K562 (cell line): ENCODE measurements at regions not wholly inside any gene's neighbourhood (a gene's known extent, or its start where the extent isn't known, plus 50 kb on each side); places are given as distances from the start of the nearest gene placed in this dataset.

Source experiments
- ATAC-seq: fragments of 200-7000 bp; cut with Tn5 transposase; 3 replicates; pipeline ENCODE4 v1.9.1; 2020; ENCODE audit warnings: moderate library complexity
- BruUV-seq: library from RNA; stranded (reverse); fragments of 400-500 nt; replicated peaks from 2 replicates; lab custom pipeline; 2021; lab: Mats Ljungman, UMichigan
- CTCF ChIA-PET: fragments of 300-600 bp; formaldehyde crosslinking; extraction: SDS; loops from one replicate; lab custom pipeline; 2021; ENCODE audit warnings: low intra/inter-chr PET ratio; lab: Yijun Ruan, JAX
- POLR2A ChIA-PET: fragments of 300-600, 350-650 bp; sonication (Branson Sonifier 250); formaldehyde crosslinking; extraction: SDS; loops from one replicate; lab custom pipeline; 2021; ENCODE audit warnings: antibody characterized with exemption, inconsistent platforms; lab: Yijun Ruan, JAX
- DNase-seq, 4 experiments: peaks; one replicate each; pipeline versions ENCODE4 v3.0.0 to v3.0.0-alpha.2; 2011 to 2018; ENCODE audit warnings: low spot score in 3 of 4, mixed read lengths in 3 of 4; ENCODE audit errors: extremely low read depth in 1 of 4
- FAIRE-seq: peaks from 2 replicates; lab custom pipeline; 2011; peaks lifted over from hg19 to GRCh38; lab: Jason Lieb, UNC
- H2AFZ ChIP-seq: 2 replicates; pipeline ENCODE4 v1.6.0; 2011; ENCODE audit warnings: low read depth, low read length, control low read depth, inconsistent platforms
- H3K27ac ChIP-seq: fragments of 200-600 bp; 3 replicates; pipeline ENCODE4 v1.8.0; 2011; ENCODE audit warnings: low read depth, mild to moderate bottlenecking, control low read depth, inconsistent platforms, low read length, moderate library complexity, mixed read lengths; ENCODE audit errors: extremely low read depth
- H3K27me3 ChIP-seq, 2 experiments: fragments of 300-600 bp in 1 of 2; 2 replicates in 1 of 2; 3 replicates in 1 of 2; pipeline versions ENCODE4 v1.6.0 to v1.8.0; 2011; ENCODE audit warnings: inconsistent platforms in 2 of 2, low read length in 2 of 2, mild to moderate bottlenecking in 1 of 2, mixed read lengths in 1 of 2, moderate library complexity in 1 of 2; ENCODE audit not compliant: control insufficient read depth in 2 of 2, insufficient read depth in 2 of 2
- H3K36me3 ChIP-seq: fragments of 300-600 bp; 3 replicates; pipeline ENCODE4 v1.8.0; 2011; ENCODE audit warnings: mild to moderate bottlenecking, low read length, inconsistent platforms; ENCODE audit not compliant: control insufficient read depth, insufficient read depth
- H3K4me1 ChIP-seq, 2 experiments: fragments of 200-600 bp in 1 of 2; replicated peaks in 1 of 2; 2 replicates in 1 of 2; 3 replicates in 1 of 2; pipeline versions ENCODE4 v1.5.1 to v1.8.0; 2011; ENCODE audit warnings: inconsistent platforms in 2 of 2, low read length in 2 of 2, mild to moderate bottlenecking in 1 of 2, mixed read lengths in 1 of 2, moderate library complexity in 1 of 2; ENCODE audit not compliant: control insufficient read depth in 2 of 2, insufficient read depth in 2 of 2
- H3K4me2 ChIP-seq: 2 replicates; pipeline ENCODE4 v1.6.1; 2011; ENCODE audit warnings: low read length, control low read depth, inconsistent platforms, mixed read lengths; ENCODE audit not compliant: insufficient read depth
- H3K4me3 ChIP-seq: fragments of 200-600 bp; sonication (generic), shearing (Covaris generic); 2 replicates; pipeline ENCODE4 v1.5.1; 2016; ENCODE audit warnings: control low read depth, inconsistent platforms
- H3K79me2 ChIP-seq: fragments of 200-600 bp; 3 replicates; pipeline ENCODE4 v1.8.0; 2011; ENCODE audit warnings: low read length, inconsistent platforms; ENCODE audit not compliant: control insufficient read depth, insufficient read depth
- H3K9ac ChIP-seq, 2 experiments: 2 replicates each; pipeline versions ENCODE4 v1.6.0 to v1.6.1; 2011; ENCODE audit warnings: low read depth in 2 of 2, low read length in 2 of 2, control low read depth in 1 of 2, inconsistent platforms in 1 of 2, mild to moderate bottlenecking in 1 of 2, mixed read lengths in 1 of 2; ENCODE audit not compliant: insufficient read depth in 1 of 2
- H3K9me1 ChIP-seq: one replicate; pipeline ENCODE4 v1.6.0; 2011; ENCODE audit warnings: inconsistent platforms, mild to moderate bottlenecking, low read length, moderate library complexity; ENCODE audit not compliant: control insufficient read depth, insufficient read depth
- H3K9me3 ChIP-seq: replicated peaks from 2 replicates; pipeline ENCODE4 v1.5.1; 2011; ENCODE audit warnings: low read depth, low read length, inconsistent platforms; ENCODE audit not compliant: control insufficient read depth, insufficient read depth
- H4K20me1 ChIP-seq: replicated peaks from 2 replicates; pipeline ENCODE4 v1.6.1; 2011; ENCODE audit warnings: low read length, inconsistent platforms, mixed read lengths; ENCODE audit not compliant: control insufficient read depth, insufficient read depth
- BRF2 ChIP-seq: IDR thresholded peaks from 3 replicates; pipeline ENCODE4 v1.6.1; 2011; ENCODE audit warnings: borderline replicate concordance, mild to moderate bottlenecking; ENCODE audit not compliant: insufficient read length, insufficient read depth
- FIP1L1 ChIP-seq: fragments of 200-400 bp; formaldehyde crosslinking; IDR thresholded peaks from 2 replicates; pipeline ENCODE4 v1.6.1; 2018; ENCODE audit warnings: mild to moderate bottlenecking, low read depth, low read length; ENCODE audit not compliant: poor library complexity, severe bottlenecking
- FOSL1 ChIP-seq: fragments of 200-800 bp; sonication (Bioruptor generic); conservative IDR thresholded peaks from 2 replicates; pipeline ENCODE4 v1.6.1; 2016; ENCODE audit warnings: missing genetic modification characterization, missing compliant biosample characterization
- ILF3 ChIP-seq: fragments of 450-650 bp; IDR thresholded peaks from 2 replicates; pipeline ENCODE4 v1.6.1; 2018; ENCODE audit warnings: antibody characterized with exemption, mild to moderate bottlenecking, moderate library complexity, borderline replicate concordance
- PHF21A ChIP-seq: fragments of 450-650 bp; IDR thresholded peaks from 2 replicates; pipeline ENCODE4 v1.6.1; 2017; ENCODE audit warnings: low read depth, borderline replicate concordance
- POLR2AphosphoS5 ChIP-seq: IDR thresholded peaks from 2 replicates; pipeline ENCODE4 v1.6.1; 2011; ENCODE audit warnings: mild to moderate bottlenecking, low read depth, low read length, moderate library complexity; ENCODE audit not compliant: control insufficient read depth, insufficient read depth
- TAF15 ChIP-seq: fragments of 200-400 bp; formaldehyde crosslinking; IDR thresholded peaks from 2 replicates; pipeline ENCODE4 v1.6.1; 2017; ENCODE audit warnings: mild to moderate bottlenecking, low read depth, low read length, moderate library complexity
- TCF3 ChIP-seq: sonication (generic); formaldehyde crosslinking; IDR thresholded peaks from 2 replicates; pipeline ENCODE4 v1.4.0; 2020; ENCODE audit warnings: mild to moderate bottlenecking, missing genetic modification reagents
- TEAD1 ChIP-seq, 2 experiments: fragments of 450-650 bp in 1 of 2; sonication (generic) in 1 of 2; formaldehyde crosslinking; IDR thresholded peaks; 2 replicates each; pipeline versions ENCODE4 v1.4.0 to v1.8.0; 2020 to 2022; ENCODE audit warnings: mild to moderate bottlenecking in 2 of 2, missing genetic modification reagents in 1 of 2
- TGIF2 ChIP-seq: sonication (generic); formaldehyde crosslinking; IDR thresholded peaks from 2 replicates; pipeline ENCODE4 v1.8.1; 2022; ENCODE audit warnings: mild to moderate bottlenecking, missing genetic modification reagents, moderate library complexity
- ZNF143 ChIP-seq: sonication (generic); formaldehyde crosslinking; IDR thresholded peaks from 2 replicates; pipeline ENCODE4 v1.9.0; 2022; ENCODE audit warnings: mild to moderate bottlenecking, missing genetic modification reagents
- WGBS: fragments of 100-300 bp; shearing (Covaris generic); methylation state at CpG from one replicate; pipeline ENCODE4 v1.1.6; 2016; ENCODE audit warnings: low coverage, mixed read lengths; ENCODE audit not compliant: insufficient coverage; ENCODE audit errors: missing lambda C conversion rate; 5-methylcytosine and 5-hydroxymethylcytosine counted together
- in situ Hi-C: fragments of 300-500 bp; cut with MboI; formaldehyde crosslinking; loops from 4 replicates; pipeline ENCODE4 v1.15.0; 2018; ENCODE audit warnings: inconsistent platforms, mixed read lengths
- intact Hi-C: fragments of 100-400 bp; cut with micrococcal nuclease; formaldehyde crosslinking; loops from 2 replicates; pipeline ENCODE4 v1.14.2; 2022

- Histone ChIP-seq H3K4me3 (no peak overlapping the region), H3K36me3 (no peaks in the 10 kb centered on the region), H3K9me3 (no peaks in the 10 kb centered on the region), H3K4me2 (no peak overlapping the region)
- POLR2A ChIA-PET: no interaction called here
- in situ Hi-C loops: no loop called here
- intact Hi-C loops: no loop called here
- TF ChIP-seq TGIF2: no peak
- no peak for TF ChIP-seq TCF3 (CRISPR knock-in tag)
- no peak for TF ChIP-seq BRF2
- TF ChIP-seq TEAD1 (CRISPR knock-in tag; IDR thresholded peaks at IDR 0.05): no peak
- TF ChIP-seq FOSL1 (tag): no peak
- TF ChIP-seq PHF21A: no peak
- TF ChIP-seq POLR2AphosphoS5: no peak
- no peak for TF ChIP-seq TAF15
- TF ChIP-seq ILF3: no peak
- TF ChIP-seq ZNF143: no peak
- TF ChIP-seq FIP1L1: no peak
- TF ChIP-seq, all 486 proteins: peak for 0
- no TSS peak for BruUV-seq
- ATAC-seq (no peak), FAIRE-seq (no peak), DNase-seq (no peak)
- Histone ChIP-seq H2AFZ (no peak overlapping the region), H3K27ac (no peak overlapping the region), H3K9me1 (no peaks in the 10 kb centered on the region), H4K20me1 (no peaks in the 10 kb centered on the region), H3K27me3 (no peaks in the 10 kb centered on the region), H3K79me2 (no peaks in the 10 kb centered on the region), H3K9ac (no peak overlapping the region), H3K4me1 (no peaks in the 10 kb centered on the region)
- CTCF ChIA-PET: no interaction called here
- 0% methylated on average over 2 of the region's 2 CpGs for WGBS
These were observed 393.9 kb downstream of the RAP2B start for GRCh38 chr3:153555919-153556318.
